ENCODE measurements at regions not wholly inside any gene's neighbourhood (a gene's known extent, or its start where the extent isn't known, plus 50 kb on each side); places are given as distances from the start of the nearest gene placed in this dataset.

DNA sequence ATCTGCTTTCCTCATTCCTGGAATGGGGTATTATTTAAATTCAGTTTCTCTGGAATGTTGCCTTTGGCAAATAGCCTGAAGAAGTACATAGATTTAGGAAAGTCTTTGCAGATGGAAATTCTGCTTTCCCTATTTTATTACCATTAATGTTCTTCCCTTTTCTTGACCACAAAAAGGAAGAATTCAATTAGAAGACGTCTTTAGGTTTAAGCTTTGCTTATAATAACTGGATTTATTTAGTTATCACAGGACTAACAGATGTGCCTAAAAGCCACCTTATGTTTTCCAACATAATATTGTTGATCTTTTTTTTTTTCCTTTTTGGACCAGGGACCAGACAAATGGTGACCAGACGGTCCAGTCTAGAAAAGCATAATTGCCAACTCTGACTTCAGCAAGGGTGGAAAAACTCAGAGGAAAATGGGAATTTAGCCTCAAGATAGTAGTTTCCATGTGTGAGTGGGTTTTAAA lies 210.1 kb upstream of the SPRY2 start:
- Histone ChIP-seq H3K9me3 (ENCODE audit: low read length) (no peaks in the 10 kb centered on the region), H3K36me3 (ENCODE audit: insufficient read depth, low read length) (no peaks in the 10 kb centered on the region), H3K79me2 (replicated peaks; ENCODE audit: insufficient read depth, low read length) (no peaks in the 10 kb centered on the region), H3F3A (ENCODE audit: insufficient read depth, low read length, poor library complexity, severe bottlenecking) (no peaks in the 10 kb centered on the region), H3K4me3 (ENCODE audit: low read length) (no peak overlapping the region), H3K27me3 (ENCODE audit: insufficient read depth, low read depth, low read length) (no peaks in the 10 kb centered on the region), H3K4me2 (ENCODE audit: low read length) (no peak overlapping the region), H3K27ac (ENCODE audit: low read length) (no peak overlapping the region), H2AFZ (ENCODE audit: low read depth, low read length) (no peak overlapping the region), H3K9me2 (ENCODE audit: insufficient read depth, low read length) (no peaks in the 10 kb centered on the region), H4K20me1 (ENCODE audit: insufficient read depth) (no peaks in the 10 kb centered on the region), H3K9ac (ENCODE audit: low read length) (no peak overlapping the region)
- TF ChIP-seq MXI1 (conservative IDR thresholded peaks at IDR 0.05; ENCODE audit: poor library complexity, severe bottlenecking) (no peak), RAD21 (conservative IDR thresholded peaks at IDR 0.05) (no peak), EP300 (conservative IDR thresholded peaks at IDR 0.05; ENCODE audit: poor library complexity, severe bottlenecking) (no peak), REST (IDR thresholded peaks at IDR 0.05; ENCODE audit: borderline replicate concordance) (no peak), POLR2AphosphoS5 (IDR thresholded peaks at IDR 0.05) (no peak), EZH2 (IDR thresholded peaks at IDR 0.05; ENCODE audit: borderline replicate concordance, insufficient read depth, low read length, poor library complexity, severe bottlenecking) (no peak), TAF1 (IDR thresholded peaks at IDR 0.05; ENCODE audit: low read depth) (no peak), SMC3 (conservative IDR thresholded peaks at IDR 0.05; ENCODE audit: poor library complexity) (no peak)
- TF ChIP-seq, protein P1, sequence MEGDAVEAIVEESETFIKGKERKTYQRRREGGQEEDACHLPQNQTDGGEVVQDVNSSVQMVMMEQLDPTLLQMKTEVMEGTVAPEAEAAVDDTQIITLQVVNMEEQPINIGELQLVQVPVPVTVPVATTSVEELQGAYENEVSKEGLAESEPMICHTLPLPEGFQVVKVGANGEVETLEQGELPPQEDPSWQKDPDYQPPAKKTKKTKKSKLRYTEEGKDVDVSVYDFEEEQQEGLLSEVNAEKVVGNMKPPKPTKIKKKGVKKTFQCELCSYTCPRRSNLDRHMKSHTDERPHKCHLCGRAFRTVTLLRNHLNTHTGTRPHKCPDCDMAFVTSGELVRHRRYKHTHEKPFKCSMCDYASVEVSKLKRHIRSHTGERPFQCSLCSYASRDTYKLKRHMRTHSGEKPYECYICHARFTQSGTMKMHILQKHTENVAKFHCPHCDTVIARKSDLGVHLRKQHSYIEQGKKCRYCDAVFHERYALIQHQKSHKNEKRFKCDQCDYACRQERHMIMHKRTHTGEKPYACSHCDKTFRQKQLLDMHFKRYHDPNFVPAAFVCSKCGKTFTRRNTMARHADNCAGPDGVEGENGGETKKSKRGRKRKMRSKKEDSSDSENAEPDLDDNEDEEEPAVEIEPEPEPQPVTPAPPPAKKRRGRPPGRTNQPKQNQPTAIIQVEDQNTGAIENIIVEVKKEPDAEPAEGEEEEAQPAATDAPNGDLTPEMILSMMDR (IDR thresholded peaks at IDR 0.05; ENCODE audit: poor library complexity, severe bottlenecking): no peak

- Histone ChIP-seq H3K36me3 (ENCODE audit: insufficient read depth, low read length) (no peaks in the 10 kb centered on the region), H3K9me2 (ENCODE audit: insufficient read depth, low read length) (no peaks in the 10 kb centered on the region), H3K27ac (ENCODE audit: low read length) (no peak overlapping the region), H4K20me1 (ENCODE audit: insufficient read depth) (no peaks in the 10 kb centered on the region), H3F3A (ENCODE audit: insufficient read depth, low read length, poor library complexity, severe bottlenecking) (no peaks in the 10 kb centered on the region), H2AFZ (ENCODE audit: low read depth, low read length) (no peak overlapping the region), H3K79me2 (replicated peaks; ENCODE audit: insufficient read depth, low read length) (no peaks in the 10 kb centered on the region), H3K9ac (ENCODE audit: low read length) (no peak overlapping the region), H3K9me3 (ENCODE audit: low read length) (no peaks in the 10 kb centered on the region), H3K4me3 (ENCODE audit: low read length) (no peak overlapping the region), H3K4me2 (ENCODE audit: low read length) (no peak overlapping the region), H3K27me3 (ENCODE audit: insufficient read depth, low read depth, low read length) (no peaks in the 10 kb centered on the region)
- TF ChIP-seq POLR2AphosphoS5 (IDR thresholded peaks at IDR 0.05) (no peak), EZH2 (IDR thresholded peaks at IDR 0.05; ENCODE audit: borderline replicate concordance, insufficient read depth, low read length, poor library complexity, severe bottlenecking) (no peak), SMC3 (conservative IDR thresholded peaks at IDR 0.05; ENCODE audit: poor library complexity) (no peak), RAD21 (conservative IDR thresholded peaks at IDR 0.05) (no peak), MXI1 (conservative IDR thresholded peaks at IDR 0.05; ENCODE audit: poor library complexity, severe bottlenecking) (no peak), REST (IDR thresholded peaks at IDR 0.05; ENCODE audit: borderline replicate concordance) (no peak), TAF1 (IDR thresholded peaks at IDR 0.05; ENCODE audit: low read depth) (no peak), EP300 (conservative IDR thresholded peaks at IDR 0.05; ENCODE audit: poor library complexity, severe bottlenecking) (no peak)
- TF ChIP-seq, protein P1 (IDR thresholded peaks at IDR 0.05; ENCODE audit: poor library complexity, severe bottlenecking): no peak
Observed at GRCh38 chr13:80548915-80549314, 208.0 kb upstream of the SPRY2 start.
